CD4-positive, alpha-beta T cell treated with Interleukin-2 at 100 ng/mL for 4 hours (primary cell): ENCODE measurements at regions not wholly inside any gene's neighbourhood (a gene's known extent, or its start where the extent isn't known, plus 50 kb on each side); places are given as distances from the start of the nearest gene placed in this dataset.

ENCODE experiments used
- DNase-seq: peaks from one replicate; pipeline ENCODE4 v3.0.0-alpha.2; 2020; ENCODE audit warnings: low spot score

- peak; percentile 6 for DNase-seq
Observed at GRCh38 chr6:45830441-45831139, 185.1 kb downstream of the CLIC5 start.

GRCh38 chr6:45829873-45830272 is 185.8 kb downstream of the CLIC5 start:
- no peak for DNase-seq

GRCh38 chr6:45827952-45828530 is 187.6 kb downstream of the CLIC5 start:
- no peak for DNase-seq

- no peak for DNase-seq
Observed at GRCh38 chr6:45822873-45823272, 192.8 kb downstream of the CLIC5 start.

GRCh38 chr6:45822246-45822812 is 193.3 kb downstream of the CLIC5 start:
- no peak for DNase-seq

GRCh38 chr6:45818655-45819054 is 197.0 kb downstream of the CLIC5 start:
- DNase-seq, result no peak

GRCh38 chr6:45816674-45817297 is 198.9 kb downstream of the CLIC5 start:
- no peak for DNase-seq

- DNase-seq, result no peak
Observed at GRCh38 chr6:45815466-45816125, 200.1 kb downstream of the CLIC5 start.

GRCh38 chr6:45814772-45815171 is 200.9 kb downstream of the CLIC5 start:
- no peak for DNase-seq

GRCh38 chr6:45813943-45814342 is 201.7 kb downstream of the CLIC5 start:
- no peak for DNase-seq

- DNase-seq, result no peak
Observed at GRCh38 chr6:45812922-45813321, 202.7 kb downstream of the CLIC5 start.

- no peak for DNase-seq
Observed at GRCh38 chr6:45808917-45809316, 206.7 kb downstream of the CLIC5 start.

GRCh38 chr6:45808042-45808645 is 207.5 kb downstream of the CLIC5 start:
- DNase-seq, result no peak

- DNase-seq, result no peak
Observed at GRCh38 chr6:45807311-45808041, 208.2 kb downstream of the CLIC5 start.

GRCh38 chr6:45806172-45806571 is 209.5 kb downstream of the CLIC5 start:
- DNase-seq, result no peak

GRCh38 chr6:45803071-45803470 is 212.6 kb downstream of the CLIC5 start:
- DNase-seq, result no peak

GRCh38 chr6:45801471-45802289 is 214.0 kb downstream of the CLIC5 start:
- DNase-seq, result no peak

- no peak for DNase-seq
Observed at GRCh38 chr6:45800911-45801310, 214.7 kb downstream of the CLIC5 start.

GRCh38 chr6:45795678-45796077 is 220.0 kb downstream of the CLIC5 start:
- DNase-seq, result no peak

- no peak for DNase-seq
Observed at GRCh38 chr6:45794465-45794864, 221.2 kb downstream of the CLIC5 start.
